OCI-LY7 (cell line): ENCODE measurements at regions not wholly inside any gene's neighbourhood (a gene's known extent, or its start where the extent isn't known, plus 50 kb on each side); places are given as distances from the start of the nearest gene placed in this dataset.

Source experiments
- BruUV-seq: library from RNA; stranded (reverse); fragments of 400-500 nt; replicated peaks from 2 replicates; lab custom pipeline; 2021; lab: Mats Ljungman, UMichigan
- CTCF ChIA-PET: fragments of 300-600 bp; sonication (Branson Sonifier 250); formaldehyde crosslinking; loops from one replicate; lab custom pipeline; 2022; ENCODE audit warnings: antibody characterized with exemption; ENCODE audit not compliant: unreplicated experiment; lab: Charles Lee
- POLR2A ChIA-PET: fragments of 300-600 bp; sonication (Branson Sonifier 250); formaldehyde crosslinking; loops from one replicate; lab custom pipeline; 2022; ENCODE audit warnings: antibody characterized with exemption; lab: Charles Lee
- DNase-seq: peaks from one replicate; pipeline ENCODE4 v3.0.0-alpha.2; 2015; ENCODE audit warnings: low spot score
- H2AFZ ChIP-seq: fragments of 200-600 bp; sonication (generic), shearing (Covaris generic); 2 replicates; pipeline ENCODE4 v1.6.1; 2014; ENCODE audit warnings: mild to moderate bottlenecking, antibody characterized with exemption, low read length, moderate library complexity
- H3K27ac ChIP-seq: fragments of 200-600 bp; sonication (generic); 2 replicates; pipeline ENCODE4 v1.5.1; 2014; ENCODE audit warnings: mixed run types, low read depth, mild to moderate bottlenecking, moderate library complexity, low read length, inconsistent platforms; ENCODE audit not compliant: poor library complexity, severe bottlenecking
- H3K36me3 ChIP-seq: fragments of 200-600 bp; sonication (generic); 2 replicates; pipeline ENCODE4 v1.6.1; 2014; ENCODE audit warnings: mild to moderate bottlenecking, antibody characterized with exemption, low read length, moderate library complexity, mixed read lengths; ENCODE audit not compliant: insufficient read depth
- H3K4me1 ChIP-seq: fragments of 200-600 bp; sonication (generic); 2 replicates; pipeline ENCODE4 v1.5.1; 2014; ENCODE audit warnings: mild to moderate bottlenecking, low read length; ENCODE audit not compliant: insufficient read depth, poor library complexity, severe bottlenecking
- H3K4me2 ChIP-seq: fragments of 200-600 bp; sonication (generic); 2 replicates; pipeline ENCODE4 v1.6.1; 2014; ENCODE audit warnings: mild to moderate bottlenecking, low read length
- H3K4me3 ChIP-seq: fragments of 200-600 bp; sonication (generic); 2 replicates; pipeline ENCODE4 v1.5.1; 2014; ENCODE audit warnings: mild to moderate bottlenecking, low read depth, low read length; ENCODE audit not compliant: poor library complexity, severe bottlenecking
- H3K79me2 ChIP-seq: fragments of 200-600 bp; sonication (generic); 2 replicates; pipeline ENCODE4 v1.6.1; 2016; ENCODE audit warnings: low read depth, mild to moderate bottlenecking, low read length, moderate library complexity, mixed read lengths; ENCODE audit not compliant: insufficient read depth
- H3K9me2 ChIP-seq: fragments of 200-600 bp; sonication (generic); 2 replicates; pipeline ENCODE4 v1.6.1; 2016; ENCODE audit warnings: mild to moderate bottlenecking, low read length, mixed read lengths; ENCODE audit not compliant: insufficient read depth
- H3K9me3 ChIP-seq: fragments of 200-600 bp; sonication (generic); 2 replicates; pipeline ENCODE4 v1.6.1; 2014; ENCODE audit warnings: mild to moderate bottlenecking, mixed run types, low read length, mixed read lengths
- H4K20me1 ChIP-seq: fragments of 200-600 bp; sonication (generic); 2 replicates; pipeline ENCODE4 v1.6.1; 2014; ENCODE audit warnings: mild to moderate bottlenecking, antibody characterized with exemption, low read length, moderate library complexity, mixed read lengths; ENCODE audit not compliant: insufficient read depth
- EZH2phosphoT487 ChIP-seq: fragments of 200-600 bp; sonication (generic); IDR thresholded peaks from 2 replicates; pipeline ENCODE4 v1.6.1; 2018; ENCODE audit warnings: low read depth, borderline replicate concordance, mild to moderate bottlenecking, mixed run types, antibody characterized with exemption, low read length, moderate library complexity, mixed read lengths
- intact Hi-C: fragments of 100-400 bp; cut with micrococcal nuclease; formaldehyde crosslinking; loops from one replicate; pipeline ENCODE4 v1.10.0; 2022; ENCODE audit not compliant: unreplicated experiment
- TF ChIP-seq, protein P1 (sequence below): fragments of 200-600 bp; sonication (generic); conservative IDR thresholded peaks from 2 replicates; pipeline ENCODE4 v1.5.1; 2014; ENCODE audit warnings: mild to moderate bottlenecking, antibody characterized with exemption, low read length, moderate library complexity, mixed read lengths

DNA sequence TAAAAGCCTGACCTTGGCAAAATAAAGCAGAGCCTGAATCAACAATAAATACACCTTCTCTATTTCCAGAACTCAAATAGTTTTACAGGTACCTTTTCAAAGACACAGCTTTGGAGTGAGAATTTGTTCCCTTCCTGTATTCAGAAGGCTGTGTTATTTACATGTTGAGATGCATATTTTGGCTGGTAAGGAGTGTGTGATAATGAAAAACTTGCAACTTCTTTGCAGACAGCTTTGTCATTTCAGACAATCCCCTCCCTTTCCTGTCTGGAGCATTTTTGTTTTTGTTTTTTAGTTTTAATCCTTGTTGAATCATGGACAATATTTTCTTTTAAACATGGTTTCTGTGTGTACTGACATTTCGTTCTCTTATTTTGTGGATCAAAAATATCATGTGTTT lies 493.8 kb downstream of the FAT4 start:
- Histone ChIP-seq H3K4me1 (no peaks in the 10 kb centered on the region), H3K36me3 (no peaks in the 10 kb centered on the region), H3K27ac (no peak overlapping the region), H4K20me1 (no peaks in the 10 kb centered on the region), H3K4me3 (no peak overlapping the region), H3K9me3 (0 out of 2 replicates have a peak, but pooled peaks cover 3% of the 10 kb centered on the region), H3K9me2 (no peaks in the 10 kb centered on the region), H3K79me2 (no peaks in the 10 kb centered on the region), H2AFZ (no peak overlapping the region), H3K4me2 (no peak overlapping the region)
- DNase-seq, result no peak
- intact Hi-C loops, result no loop called here
- ChIA-PET POLR2A (interaction anchor here (1.0 kb wide), 1 partner anchor 22 kb away, joined by 3 read pairs; no protein-coding TSS in a partner anchor), CTCF (no interaction called here)
- no peak for TF ChIP-seq EZH2phosphoT487
- TF ChIP-seq, protein P1, sequence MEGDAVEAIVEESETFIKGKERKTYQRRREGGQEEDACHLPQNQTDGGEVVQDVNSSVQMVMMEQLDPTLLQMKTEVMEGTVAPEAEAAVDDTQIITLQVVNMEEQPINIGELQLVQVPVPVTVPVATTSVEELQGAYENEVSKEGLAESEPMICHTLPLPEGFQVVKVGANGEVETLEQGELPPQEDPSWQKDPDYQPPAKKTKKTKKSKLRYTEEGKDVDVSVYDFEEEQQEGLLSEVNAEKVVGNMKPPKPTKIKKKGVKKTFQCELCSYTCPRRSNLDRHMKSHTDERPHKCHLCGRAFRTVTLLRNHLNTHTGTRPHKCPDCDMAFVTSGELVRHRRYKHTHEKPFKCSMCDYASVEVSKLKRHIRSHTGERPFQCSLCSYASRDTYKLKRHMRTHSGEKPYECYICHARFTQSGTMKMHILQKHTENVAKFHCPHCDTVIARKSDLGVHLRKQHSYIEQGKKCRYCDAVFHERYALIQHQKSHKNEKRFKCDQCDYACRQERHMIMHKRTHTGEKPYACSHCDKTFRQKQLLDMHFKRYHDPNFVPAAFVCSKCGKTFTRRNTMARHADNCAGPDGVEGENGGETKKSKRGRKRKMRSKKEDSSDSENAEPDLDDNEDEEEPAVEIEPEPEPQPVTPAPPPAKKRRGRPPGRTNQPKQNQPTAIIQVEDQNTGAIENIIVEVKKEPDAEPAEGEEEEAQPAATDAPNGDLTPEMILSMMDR, result no peak
- no TSS peak for BruUV-seq

DNA sequence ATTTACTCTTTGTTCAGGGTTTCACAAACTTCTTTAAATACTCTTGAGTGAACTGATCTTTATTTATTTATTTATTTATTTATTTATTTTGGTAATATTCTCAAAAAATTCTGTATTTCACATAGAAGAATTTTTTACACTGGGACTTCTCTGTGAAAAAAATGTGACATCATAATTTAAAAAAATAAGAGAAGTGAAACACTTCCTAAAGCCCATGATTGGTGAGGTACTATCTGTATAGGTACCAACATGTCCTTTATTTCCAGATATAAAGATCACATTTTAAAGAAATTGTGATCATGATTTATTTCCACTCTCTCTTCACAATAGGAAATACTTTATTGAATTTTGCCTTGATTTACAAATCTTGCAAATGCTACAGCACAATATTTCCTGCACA lies 497.1 kb downstream of the FAT4 start:
- intact Hi-C loops, result no loop called here
- no peaks in the 10 kb centered on the region for H3K79me2 ChIP-seq
- POLR2A ChIA-PET, result no interaction called here

More for the DNA sequence above, 497.1 kb downstream of the FAT4 start:
- H3K36me3 ChIP-seq, result no peaks in the 10 kb centered on the region
- 0 out of 2 replicates have a peak, but pooled peaks cover 3% of the 10 kb centered on the region for H3K9me3 ChIP-seq
- CTCF ChIA-PET, result no interaction called here
- H3K27ac ChIP-seq, result no peak overlapping the region
- H3K4me2 ChIP-seq, result no peak overlapping the region
- no peaks in the 10 kb centered on the region for H3K4me1 ChIP-seq
- no peak overlapping the region for H3K4me3 ChIP-seq
- no TSS peak for BruUV-seq
- DNase-seq, result no peak
- TF ChIP-seq, protein P1, result no peak
- no peak for TF ChIP-seq EZH2phosphoT487
- no peaks in the 10 kb centered on the region for H3K9me2 ChIP-seq
- no peak overlapping the region for H2AFZ ChIP-seq
- no peaks in the 10 kb centered on the region for H4K20me1 ChIP-seq
